HEK293 (cell line): ENCODE measurements at regions not wholly inside any gene's neighbourhood (a gene's known extent, or its start where the extent isn't known, plus 50 kb on each side); places are given as distances from the start of the nearest gene placed in this dataset.
A peak's percentile ranks its signal among the peaks of the same experiment; 100 is the strongest.

Experiments
- CTCF ChIA-PET: fragments of 350-600 bp; formaldehyde crosslinking; extraction: SDS; loops from one replicate; lab custom pipeline; 2021; ENCODE audit warnings: antibody characterized with exemption; lab: Yijun Ruan, JAX
- POLR2A ChIA-PET: fragments of 300-600 bp; formaldehyde crosslinking; extraction: SDS; loops from one replicate; lab custom pipeline; 2020; ENCODE audit warnings: antibody characterized with exemption, inconsistent platforms; lab: Yijun Ruan, JAX
- H3K27ac ChIP-seq: fragments of 200-500 bp; sonication (Bioruptor generic); 2 replicates; pipeline ENCODE4 v1.5.1; 2014; ENCODE audit warnings: low read depth, low read length, control low read depth, inconsistent platforms; ENCODE audit errors: extremely low read depth
- H3K36me3 ChIP-seq, 2 experiments: fragments of 200-500 bp in 1 of 2; sonication (Bioruptor generic) in 1 of 2; 1 replicate in 1 of 2; 2 replicates in 1 of 2; pipeline ENCODE4 v1.5.1; 2014 to 2017; ENCODE audit warnings: inconsistent platforms in 2 of 2, low read length in 2 of 2; ENCODE audit not compliant: control insufficient read depth in 2 of 2, insufficient read depth in 1 of 2
- H3K4me1 ChIP-seq: fragments of 200-500 bp; sonication (Bioruptor generic); 2 replicates; pipeline ENCODE4 v1.5.1; 2014; ENCODE audit warnings: mild to moderate bottlenecking, low read length, inconsistent platforms; ENCODE audit not compliant: control insufficient read depth, insufficient read depth
- H3K4me3 ChIP-seq: 2 replicates; pipeline ENCODE4 v1.5.1; 2011; ENCODE audit warnings: low read depth, mild to moderate bottlenecking, control low read depth, low read length, moderate library complexity
- H3K9me3 ChIP-seq: fragments of 200-500 bp; sonication (Bioruptor generic); 2 replicates; pipeline ENCODE4 v1.5.1; 2014; ENCODE audit warnings: low read depth, low read length, inconsistent platforms; ENCODE audit not compliant: control insufficient read depth, insufficient read depth
- FEZF1 ChIP-seq: fragments of 450-650 bp; formaldehyde crosslinking; IDR thresholded peaks from 2 replicates; pipeline ENCODE4 v1.5.1; 2016; ENCODE audit warnings: missing biosample characterization, missing genetic modification characterization
- HOXA7 ChIP-seq: sonication (generic); formaldehyde crosslinking; IDR thresholded peaks from 2 replicates; pipeline ENCODE4 v1.8.1; 2022; ENCODE audit warnings: missing genetic modification reagents, borderline replicate concordance
- MZF1 ChIP-seq: fragments of 450-650 bp; formaldehyde crosslinking; IDR thresholded peaks from 2 replicates; pipeline ENCODE4 v1.5.1; 2017; ENCODE audit warnings: missing biosample characterization, missing genetic modification characterization, borderline replicate concordance
- PRDM1 ChIP-seq: fragments of 450-650 bp; formaldehyde crosslinking; IDR thresholded peaks from 2 replicates; pipeline ENCODE4; 2016; ENCODE audit warnings: missing biosample characterization, missing genetic modification characterization
- REPIN1 ChIP-seq: fragments of 450-650 bp; formaldehyde crosslinking; IDR thresholded peaks from 2 replicates; pipeline ENCODE4 v1.5.1; 2017; ENCODE audit warnings: missing biosample characterization, missing genetic modification characterization, low read depth
- SALL2 ChIP-seq: fragments of 450-650 bp; formaldehyde crosslinking; IDR thresholded peaks from 2 replicates; pipeline ENCODE4 v1.5.0; 2017; ENCODE audit warnings: missing biosample characterization, mild to moderate bottlenecking, missing genetic modification characterization, borderline replicate concordance
- SP3 ChIP-seq: fragments of 450-650 bp; formaldehyde crosslinking; IDR thresholded peaks from 2 replicates; pipeline ENCODE4 v1.5.1; 2016; ENCODE audit warnings: missing biosample characterization, missing genetic modification characterization
- ZBTB48 ChIP-seq: fragments of 450-650 bp; formaldehyde crosslinking; IDR thresholded peaks from 2 replicates; pipeline ENCODE4 v1.5.1; 2016; ENCODE audit warnings: missing biosample characterization, missing genetic modification characterization
- ZBTB49 ChIP-seq: fragments of 450-650 bp; formaldehyde crosslinking; IDR thresholded peaks from 2 replicates; pipeline ENCODE4 v1.5.1; 2016; ENCODE audit warnings: missing biosample characterization, missing genetic modification characterization, low read depth
- ZFP41 ChIP-seq: fragments of 450-650 bp; formaldehyde crosslinking; IDR thresholded peaks from 2 replicates; pipeline ENCODE4 v1.5.1; 2016; ENCODE audit warnings: missing biosample characterization, missing genetic modification characterization, borderline replicate concordance
- ZNF146 ChIP-seq: fragments of 450-650 bp; formaldehyde crosslinking; IDR thresholded peaks from 2 replicates; pipeline ENCODE4 v1.5.1; 2016; ENCODE audit warnings: missing biosample characterization, missing genetic modification characterization
- ZNF2 ChIP-seq: fragments of 450-650 bp; formaldehyde crosslinking; IDR thresholded peaks from 2 replicates; pipeline ENCODE4 v1.5.1; 2016; ENCODE audit warnings: missing biosample characterization, missing genetic modification characterization
- ZNF214 ChIP-seq: fragments of 450-650 bp; formaldehyde crosslinking; IDR thresholded peaks from 2 replicates; pipeline ENCODE4 v1.5.1; 2017; ENCODE audit warnings: missing biosample characterization, mild to moderate bottlenecking, missing genetic modification characterization, borderline replicate concordance
- ZNF274 ChIP-seq, 2 experiments: fragments of 200-500 bp in 1 of 2; fragments of 450-650 bp in 1 of 2; sonication (Bioruptor generic) in 1 of 2; formaldehyde crosslinking in 1 of 2; IDR thresholded peaks; 2 replicates each; pipeline versions ENCODE4 v1.5.1 to v1.6.1; 2014 to 2016; ENCODE audit warnings: borderline replicate concordance in 1 of 2, inconsistent platforms in 1 of 2, low read length in 1 of 2, missing biosample characterization in 1 of 2, missing genetic modification characterization in 1 of 2
- ZNF335 ChIP-seq: fragments of 450-650 bp; formaldehyde crosslinking; conservative IDR thresholded peaks from 2 replicates; pipeline ENCODE4 v1.5.1; 2016; ENCODE audit warnings: missing biosample characterization, missing genetic modification characterization
- ZNF391 ChIP-seq: fragments of 450-650 bp; formaldehyde crosslinking; IDR thresholded peaks from 2 replicates; pipeline ENCODE4 v1.5.1; 2016; ENCODE audit warnings: low read depth, missing biosample characterization, missing genetic modification characterization, borderline replicate concordance
- ZNF404 ChIP-seq: fragments of 450-650 bp; formaldehyde crosslinking; IDR thresholded peaks from 2 replicates; pipeline ENCODE4 v1.5.1; 2017; ENCODE audit warnings: missing biosample characterization, missing genetic modification characterization
- ZNF433 ChIP-seq: fragments of 450-650 bp; formaldehyde crosslinking; IDR thresholded peaks from 2 replicates; pipeline ENCODE4 v1.5.1; 2016; ENCODE audit warnings: missing biosample characterization, missing genetic modification characterization, low read depth
- ZNF48 ChIP-seq: fragments of 450-650 bp; formaldehyde crosslinking; IDR thresholded peaks from 2 replicates; pipeline ENCODE4 v1.5.1; 2016; ENCODE audit warnings: missing biosample characterization, missing genetic modification characterization
- ZNF549 ChIP-seq: fragments of 450-650 bp; IDR thresholded peaks from 2 replicates; pipeline ENCODE4 v1.5.1; 2018; ENCODE audit warnings: missing biosample characterization, missing genetic modification characterization, mild to moderate bottlenecking, inconsistent platforms, moderate library complexity
- ZNF555 ChIP-seq: fragments of 450-650 bp; formaldehyde crosslinking; conservative IDR thresholded peaks from 2 replicates; pipeline ENCODE4 v1.5.1; 2017; ENCODE audit warnings: missing biosample characterization, mild to moderate bottlenecking, missing genetic modification characterization, inconsistent platforms
- ZNF558 ChIP-seq: fragments of 450-650 bp; formaldehyde crosslinking; IDR thresholded peaks from 2 replicates; pipeline ENCODE4 v1.5.1; 2016; ENCODE audit warnings: missing biosample characterization, missing genetic modification characterization
- ZNF596 ChIP-seq: fragments of 450-650 bp; IDR thresholded peaks from 2 replicates; pipeline ENCODE4 v1.5.0; 2018; ENCODE audit warnings: missing biosample characterization, mild to moderate bottlenecking, missing genetic modification characterization, moderate library complexity
- ZNF747 ChIP-seq: fragments of 450-650 bp; formaldehyde crosslinking; IDR thresholded peaks from 2 replicates; pipeline ENCODE4 v1.5.1; 2016; ENCODE audit warnings: missing biosample characterization, missing genetic modification characterization

- Histone ChIP-seq H3K4me3 (no peak overlapping the region), H3K9me3 (no peaks in the 10 kb centered on the region), H3K4me1 (no peaks in the 10 kb centered on the region), H3K36me3 (no peaks in the 10 kb centered on the region), H3K27ac (no peak overlapping the region)
- ChIA-PET CTCF (interaction anchor here (0.9 kb wide), 1 partner anchor 14 kb away, joined by 3 read pairs; no protein-coding TSS in a partner anchor), POLR2A (no interaction called here)
- TF ChIP-seq ZNF2 (tag by site-specific recombination) = no peak
- TF ChIP-seq REPIN1 (tag by site-specific recombination) = no peak
- no peak for TF ChIP-seq ZNF555
- no peak for TF ChIP-seq SALL2
- no peak for TF ChIP-seq FEZF1 (tag by site-specific recombination)
- TF ChIP-seq HOXA7 (CRISPR knock-in tag) = no peak
- no peak for TF ChIP-seq ZNF391 (tag by site-specific recombination)
- no peak for TF ChIP-seq ZNF274 (IDR thresholded peaks at IDR 0.05; ENCODE audit: low read length)
- TF ChIP-seq ZNF274 (tag by site-specific recombination; IDR thresholded peaks at IDR 0.05; ENCODE audit: borderline replicate concordance) = no peak
- no peak for TF ChIP-seq ZNF214 (tag by site-specific recombination)
- no peak for TF ChIP-seq ZNF596 (tag by site-specific recombination)
- no peak for TF ChIP-seq ZNF146 (tag by site-specific recombination)
- no peak for TF ChIP-seq ZBTB48 (tag by site-specific recombination)
- no peak for TF ChIP-seq ZNF549 (tag by site-specific recombination)
- TF ChIP-seq ZNF335 (tag by site-specific recombination) = no peak
- no peak for TF ChIP-seq ZNF404
- TF ChIP-seq MZF1 (tag by site-specific recombination) = no peak
- no peak for TF ChIP-seq ZNF558 (tag by site-specific recombination)
- TF ChIP-seq ZNF433 (tag by site-specific recombination) = no peak
- no peak for TF ChIP-seq ZBTB49 (tag by site-specific recombination)
Observed at GRCh38 chr1:224054611-224055010, 59.3 kb upstream of the FBXO28 start.

- ChIA-PET POLR2A (no interaction called here), CTCF (no interaction called here)
- TF ChIP-seq SP3 (tag by site-specific recombination) (no peak), ZNF48 (no peak), ZFP41 (tag by site-specific recombination) (no peak), PRDM1 (peak; percentile 84)
- H3K4me1 ChIP-seq = no peaks in the 10 kb centered on the region
- H3K36me3 ChIP-seq = no peaks in the 10 kb centered on the region
- no peak overlapping the region for H3K27ac ChIP-seq
- no peak overlapping the region for H3K4me3 ChIP-seq
- no peaks in the 10 kb centered on the region for H3K9me3 ChIP-seq
Observed at GRCh38 chr1:224054012-224054411, 59.9 kb upstream of the FBXO28 start.

GRCh38 chr1:224053456-224053855, 60.5 kb upstream of the FBXO28 start:
- Histone ChIP-seq H3K27ac (no peak overlapping the region), H3K4me3 (no peak overlapping the region), H3K36me3 (no peaks in the 10 kb centered on the region), H3K9me3 (no peaks in the 10 kb centered on the region), H3K4me1 (no peaks in the 10 kb centered on the region)
- TF ChIP-seq ZNF747 = no peak
- ChIA-PET CTCF (no interaction called here), POLR2A (no interaction called here)
